Suprapubic skin (tissue), 2 donors: ENCODE measurements at regions not wholly inside any gene's neighbourhood (a gene's known extent, or its start where the extent isn't known, plus 50 kb on each side); places are given as distances from the start of the nearest gene placed in this dataset.

Experiments
- EP300 ChIP-seq: sonication (generic); formaldehyde crosslinking; IDR thresholded peaks from one replicate; pipeline ENCODE4 v1.6.1; 2017; ENCODE audit warnings: antibody characterized with exemption
- POLR2A ChIP-seq, 2 donors: fragments of 450-650 bp; IDR thresholded peaks; one replicate each; pipeline ENCODE4 v1.6.1; 2017; ENCODE audit warnings: antibody characterized with exemption in 2 of 2, mild to moderate bottlenecking in 2 of 2, moderate library complexity in 2 of 2

DNA sequence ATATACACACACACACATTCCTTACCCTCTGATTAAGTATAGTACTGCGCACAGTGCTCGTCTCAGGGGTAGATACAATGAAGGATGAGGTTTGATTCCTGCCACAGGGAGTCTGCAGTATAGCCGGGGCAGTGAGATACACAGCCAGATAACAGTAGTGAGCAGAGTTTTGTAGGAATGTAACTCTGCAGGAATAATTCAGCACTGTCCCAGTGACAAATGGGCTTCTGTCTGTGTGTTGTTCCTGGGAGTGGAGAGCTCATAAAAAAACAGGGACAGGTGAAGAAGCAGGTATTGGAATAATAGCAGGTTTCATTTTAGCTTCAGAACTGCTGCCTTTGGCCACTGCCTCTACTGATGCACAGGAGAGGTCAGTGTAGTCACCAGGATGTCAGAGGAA lies 85.3 kb upstream of the OR9Q1 start:
- no peak for TF ChIP-seq EP300
- TF ChIP-seq POLR2A (IDR thresholded peaks at IDR 0.05), result no peak
